ENCODE measurements at regions not wholly inside any gene's neighbourhood (a gene's known extent, or its start where the extent isn't known, plus 50 kb on each side); places are given as distances from the start of the nearest gene placed in this dataset.

DNA sequence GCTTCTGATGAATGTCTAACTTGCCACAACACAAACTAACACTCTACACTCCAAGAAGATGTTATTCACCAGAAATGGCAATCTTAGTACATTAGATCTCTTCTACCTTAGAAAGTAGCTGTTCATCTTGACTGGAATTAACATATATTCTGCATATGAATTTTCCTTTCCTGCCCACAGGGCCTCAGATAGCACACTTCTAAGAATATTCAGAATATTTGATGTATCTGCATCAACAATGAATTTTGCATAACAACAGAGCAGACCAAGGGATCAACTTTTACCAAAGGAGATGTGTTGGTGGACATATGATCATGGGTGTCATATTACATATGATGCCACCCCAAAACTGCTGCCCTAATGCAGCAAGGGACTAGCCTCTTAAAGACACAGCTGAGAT is 960.8 kb upstream of the GHITM start:
- H3K36me3 Mint-ChIP-seq (ENCODE audit: low read depth), result no peaks in the 10 kb centered on the region
- H3K27ac Mint-ChIP-seq, result no peak overlapping the region

DNA sequence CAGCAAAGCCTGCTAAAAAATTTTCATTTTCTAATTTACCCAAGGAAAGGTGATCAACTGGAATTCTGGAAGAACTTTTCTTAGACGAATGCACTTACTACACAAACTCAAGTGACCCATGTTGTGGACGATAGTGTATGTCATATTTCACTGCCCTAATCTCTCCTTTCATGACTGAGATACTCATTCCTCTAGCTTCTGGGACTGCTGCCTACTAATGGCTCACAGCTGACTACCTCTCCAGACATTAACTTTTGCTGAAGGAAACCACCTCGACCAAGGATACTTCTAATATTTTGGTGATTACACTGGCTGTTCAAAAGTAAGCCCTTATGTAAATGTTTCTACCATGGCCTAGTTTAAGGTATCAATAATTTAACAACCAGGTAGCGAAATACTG is 959.9 kb upstream of the GHITM start:
- Mint-ChIP-seq H3K27me3 (ENCODE audit: insufficient read depth) (no peaks in the 10 kb centered on the region), H3K4me3 (no peak overlapping the region), H3K4me1 (ENCODE audit: low read depth) (no peaks in the 10 kb centered on the region), H3K36me3 (ENCODE audit: low read depth) (no peaks in the 10 kb centered on the region), H3K9me3 (peaks cover 15% of the 10 kb centered on the region), H3K27ac (no peak overlapping the region)
- no peak for DNase-seq
- TF ChIP-seq, protein P1, sequence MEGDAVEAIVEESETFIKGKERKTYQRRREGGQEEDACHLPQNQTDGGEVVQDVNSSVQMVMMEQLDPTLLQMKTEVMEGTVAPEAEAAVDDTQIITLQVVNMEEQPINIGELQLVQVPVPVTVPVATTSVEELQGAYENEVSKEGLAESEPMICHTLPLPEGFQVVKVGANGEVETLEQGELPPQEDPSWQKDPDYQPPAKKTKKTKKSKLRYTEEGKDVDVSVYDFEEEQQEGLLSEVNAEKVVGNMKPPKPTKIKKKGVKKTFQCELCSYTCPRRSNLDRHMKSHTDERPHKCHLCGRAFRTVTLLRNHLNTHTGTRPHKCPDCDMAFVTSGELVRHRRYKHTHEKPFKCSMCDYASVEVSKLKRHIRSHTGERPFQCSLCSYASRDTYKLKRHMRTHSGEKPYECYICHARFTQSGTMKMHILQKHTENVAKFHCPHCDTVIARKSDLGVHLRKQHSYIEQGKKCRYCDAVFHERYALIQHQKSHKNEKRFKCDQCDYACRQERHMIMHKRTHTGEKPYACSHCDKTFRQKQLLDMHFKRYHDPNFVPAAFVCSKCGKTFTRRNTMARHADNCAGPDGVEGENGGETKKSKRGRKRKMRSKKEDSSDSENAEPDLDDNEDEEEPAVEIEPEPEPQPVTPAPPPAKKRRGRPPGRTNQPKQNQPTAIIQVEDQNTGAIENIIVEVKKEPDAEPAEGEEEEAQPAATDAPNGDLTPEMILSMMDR (IDR thresholded peaks at IDR 0.05), result no peak

More for the DNA sequence above, 960.8 kb upstream of the GHITM start:
- Mint-ChIP-seq H3K27me3 (ENCODE audit: insufficient read depth) (no peaks in the 10 kb centered on the region), H3K4me3 (no peak overlapping the region), H3K4me1 (ENCODE audit: low read depth) (no peaks in the 10 kb centered on the region), H3K9me3 (peaks cover 13% of the 10 kb centered on the region)
- TF ChIP-seq, protein P1 (IDR thresholded peaks at IDR 0.05), result no peak
- no peak for DNase-seq

DNA sequence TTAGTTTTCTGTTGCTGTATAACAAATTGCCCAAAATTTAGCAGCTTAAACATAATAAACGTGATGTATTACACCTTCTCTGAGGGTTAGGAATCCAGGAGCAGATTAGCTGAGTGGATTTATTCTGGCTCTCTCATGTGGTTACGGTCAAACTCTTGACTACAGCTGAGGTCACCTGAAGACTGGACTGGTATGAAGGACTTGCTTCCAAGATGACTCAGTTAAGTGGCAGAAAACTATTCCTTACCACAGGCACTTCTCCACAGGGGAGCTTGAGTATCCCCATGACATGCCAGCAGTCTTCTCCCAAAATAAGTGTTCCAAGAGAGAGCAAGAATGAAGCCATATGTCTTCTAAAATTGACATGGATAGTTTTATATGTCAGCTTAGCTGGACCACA is 957.2 kb upstream of the GHITM start:
- H3K4me1 Mint-ChIP-seq (ENCODE audit: low read depth), result no peaks in the 10 kb centered on the region
- H3K27ac Mint-ChIP-seq, result no peak overlapping the region
- H3K27me3 Mint-ChIP-seq (ENCODE audit: insufficient read depth), result no peaks in the 10 kb centered on the region
- no peak overlapping the region for H3K4me3 Mint-ChIP-seq
- no peak for DNase-seq
- peaks cover 17% of the 10 kb centered on the region for H3K9me3 Mint-ChIP-seq
- no peaks in the 10 kb centered on the region for H3K36me3 Mint-ChIP-seq (ENCODE audit: low read depth)
- TF ChIP-seq, protein P1 (IDR thresholded peaks at IDR 0.05), result no peak

DNA sequence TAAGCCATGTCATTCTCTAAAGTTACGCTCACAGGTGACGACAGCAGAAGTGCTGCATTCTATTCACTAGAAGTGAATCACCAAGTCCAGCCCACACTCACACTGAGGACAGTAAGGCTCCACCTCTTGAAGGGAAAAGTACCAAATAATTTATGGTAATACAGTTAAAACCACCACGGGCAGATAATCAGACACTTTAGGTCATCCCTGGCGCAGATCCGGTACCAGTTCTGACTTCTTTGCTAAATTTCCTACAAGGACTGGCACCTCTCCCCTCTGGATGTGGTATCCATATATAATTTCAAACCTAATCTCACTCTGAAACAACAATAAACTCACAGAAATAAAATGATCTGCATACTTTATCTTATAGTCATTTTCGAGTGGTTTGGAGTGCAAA is 954.7 kb upstream of the GHITM start:
- Mint-ChIP-seq H3K36me3 (ENCODE audit: low read depth) (no peaks in the 10 kb centered on the region), H3K27me3 (ENCODE audit: insufficient read depth) (no peaks in the 10 kb centered on the region), H3K4me1 (ENCODE audit: low read depth) (no peaks in the 10 kb centered on the region), H3K9me3 (peaks cover 4% of the 10 kb centered on the region), H3K4me3 (no peak overlapping the region), H3K27ac (no peak overlapping the region)
- TF ChIP-seq, protein P1 (IDR thresholded peaks at IDR 0.05), result no peak
- DNase-seq, result no peak

DNA sequence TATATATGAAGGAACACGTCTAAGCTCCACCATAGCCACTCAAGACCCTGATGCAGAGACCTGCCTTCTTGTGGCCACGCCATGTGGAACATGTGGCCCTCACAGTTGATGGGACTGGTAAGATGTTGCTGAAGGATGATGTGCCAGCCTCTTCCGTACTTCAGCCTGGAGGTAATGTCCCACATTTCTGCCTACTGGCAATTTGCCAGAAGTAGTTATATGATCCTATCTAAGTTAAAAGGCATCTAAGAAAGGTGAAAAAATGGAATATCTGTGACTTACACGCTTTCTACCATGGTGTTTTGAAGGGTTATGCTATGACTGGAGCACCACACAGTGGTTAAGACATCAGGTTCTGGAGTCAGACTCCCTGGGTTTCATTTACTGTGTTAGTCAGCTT is 948.7 kb upstream of the GHITM start:
- H3K36me3 Mint-ChIP-seq (ENCODE audit: low read depth), result no peaks in the 10 kb centered on the region
- DNase-seq, result no peak
- TF ChIP-seq, protein P1 (IDR thresholded peaks at IDR 0.05), result no peak
- H3K4me1 Mint-ChIP-seq (ENCODE audit: low read depth), result no peaks in the 10 kb centered on the region
- H3K9me3 Mint-ChIP-seq, result no peaks in the 10 kb centered on the region; the same call in none of the 2 replicates
- H3K27ac Mint-ChIP-seq, result no peak overlapping the region
- H3K4me3 Mint-ChIP-seq, result no peak overlapping the region
- no peaks in the 10 kb centered on the region for H3K27me3 Mint-ChIP-seq (ENCODE audit: insufficient read depth)

DNA sequence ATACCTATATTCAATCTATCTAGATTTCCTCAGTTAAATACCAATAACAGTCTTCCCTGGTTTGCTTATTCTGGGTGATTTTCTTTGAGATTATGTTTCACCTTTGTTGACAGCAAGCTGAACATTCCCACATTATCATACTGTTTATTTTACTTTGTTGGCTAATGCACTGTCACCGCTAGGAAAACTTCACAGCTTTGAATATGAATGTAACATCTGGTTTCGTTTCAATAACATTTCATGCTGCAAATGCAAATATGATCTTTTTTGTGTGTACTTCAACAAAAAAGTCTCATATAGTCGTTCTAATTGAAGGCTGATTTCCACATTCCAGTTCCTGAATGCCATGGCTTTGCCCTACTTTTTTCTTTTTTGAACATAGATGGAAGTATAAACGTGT is 946.3 kb upstream of the GHITM start:
- TF ChIP-seq, protein P1 (IDR thresholded peaks at IDR 0.05), result no peak
- H3K4me3 Mint-ChIP-seq, result no peak overlapping the region
- H3K27me3 Mint-ChIP-seq (ENCODE audit: insufficient read depth), result no peaks in the 10 kb centered on the region
- H3K27ac Mint-ChIP-seq, result no peak overlapping the region
- H3K4me1 Mint-ChIP-seq (ENCODE audit: low read depth), result no peaks in the 10 kb centered on the region
- DNase-seq, result no peak
- H3K9me3 Mint-ChIP-seq, result peaks cover 5% of the 10 kb centered on the region
- H3K36me3 Mint-ChIP-seq (ENCODE audit: low read depth), result no peaks in the 10 kb centered on the region
